EH (cell line): ENCODE measurements at regions not wholly inside any gene's neighbourhood (a gene's known extent, or its start where the extent isn't known, plus 50 kb on each side); places are given as distances from the start of the nearest gene placed in this dataset.

Experiments
- DNase-seq: peaks from one replicate; pipeline ENCODE4 v3.0.0-alpha.2; 2015; ENCODE audit warnings: low read depth

- no peak for DNase-seq
Observed at GRCh38 chr17:65477600-65477999, 83.8 kb downstream of the AXIN2 start.

DNA sequence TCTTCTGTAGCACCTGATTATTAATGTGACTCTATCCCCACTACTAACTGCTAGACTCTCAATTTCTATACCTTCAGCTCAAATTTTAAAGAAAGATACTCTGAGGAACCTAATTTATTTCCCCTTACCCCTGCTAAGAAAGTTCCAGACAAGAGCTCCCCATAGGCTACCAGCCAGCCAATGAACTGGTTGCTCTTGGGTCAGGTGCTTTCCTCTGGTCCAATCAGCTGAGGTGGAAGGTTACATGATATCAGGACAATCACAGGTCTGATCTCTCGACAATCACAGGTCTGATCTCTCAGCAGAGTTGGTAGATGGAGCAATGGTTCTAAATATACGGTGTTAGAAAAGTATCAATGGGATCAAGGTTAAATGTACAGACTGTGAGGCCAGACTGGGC is 86.8 kb downstream of the AXIN2 start:
- no peak for DNase-seq

GRCh38 chr17:65473985-65474384 is 87.5 kb downstream of the AXIN2 start:
- no peak for DNase-seq

GRCh38 chr17:65473363-65473762 is 88.1 kb downstream of the AXIN2 start:
- no peak for DNase-seq

GRCh38 chr17:65472666-65473309 is 88.7 kb downstream of the AXIN2 start:
- peak; percentile 57 for DNase-seq

DNA sequence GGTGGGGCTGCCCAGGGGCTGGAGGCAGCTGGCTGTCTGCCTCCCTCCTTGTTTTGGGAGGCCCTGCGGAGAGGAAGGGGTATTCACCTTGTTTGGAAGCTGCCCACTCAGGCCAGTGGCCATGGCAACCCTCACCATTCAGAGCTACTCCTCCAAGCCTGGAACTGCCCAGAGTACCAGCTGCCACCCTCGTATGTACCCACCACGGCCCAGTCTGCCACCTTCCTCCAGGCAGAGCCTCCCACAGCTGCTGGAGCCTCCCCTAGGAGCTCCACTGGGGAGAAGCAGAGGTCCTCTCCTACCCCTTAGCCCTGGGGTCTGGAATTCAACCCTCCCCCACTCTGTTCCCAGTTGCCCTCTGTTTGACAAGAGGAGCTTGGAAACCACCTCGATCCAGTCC is 90.7 kb downstream of the AXIN2 start:
- DNase-seq, result no peak

DNA sequence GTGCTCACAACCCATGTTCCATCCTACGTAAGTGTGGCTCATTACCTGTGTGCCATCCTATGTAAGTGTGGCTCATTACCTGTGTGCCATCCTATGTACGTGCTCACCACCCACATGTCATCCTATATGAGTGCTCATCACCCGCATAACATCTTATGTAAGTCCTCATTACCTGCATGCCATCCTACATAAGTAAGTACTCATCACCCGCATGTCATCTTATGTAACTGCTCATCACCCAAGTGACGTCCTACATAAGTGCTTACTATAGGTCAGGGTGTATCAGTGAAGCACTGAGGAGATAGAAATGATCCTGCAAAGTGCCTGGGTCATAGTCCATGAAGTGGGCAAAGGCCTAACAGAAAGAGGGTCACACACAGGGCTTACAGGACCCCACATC is 93.1 kb downstream of the AXIN2 start:
- no peak for DNase-seq

- no peak for DNase-seq
Observed at GRCh38 chr17:65467156-65467555, 94.3 kb downstream of the AXIN2 start.

DNA sequence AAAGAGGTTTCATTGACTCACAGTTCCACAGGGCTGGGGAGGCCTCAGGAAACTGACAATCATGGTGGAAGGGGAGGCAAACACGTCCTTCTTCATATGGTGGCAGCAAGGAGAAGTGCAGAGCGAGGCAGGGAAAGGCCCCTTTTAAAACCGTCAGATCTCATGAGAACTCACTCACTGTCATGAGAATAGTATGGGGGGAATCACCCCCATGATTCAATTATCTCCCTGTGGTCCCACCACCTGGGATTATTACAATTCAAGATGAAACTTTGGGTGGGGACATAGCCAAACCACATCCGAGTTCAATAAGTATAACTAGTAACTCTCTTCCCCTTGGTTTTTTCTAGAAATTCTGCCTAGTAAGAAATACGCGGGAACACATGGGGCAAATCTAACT is 94.9 kb downstream of the AXIN2 start:
- no peak for DNase-seq

GRCh38 chr17:65463242-65463641 is 98.2 kb downstream of the AXIN2 start:
- peak; percentile 29 for DNase-seq

- no peak for DNase-seq
Observed at GRCh38 chr17:65459677-65460347, 101.6 kb downstream of the AXIN2 start.

DNA sequence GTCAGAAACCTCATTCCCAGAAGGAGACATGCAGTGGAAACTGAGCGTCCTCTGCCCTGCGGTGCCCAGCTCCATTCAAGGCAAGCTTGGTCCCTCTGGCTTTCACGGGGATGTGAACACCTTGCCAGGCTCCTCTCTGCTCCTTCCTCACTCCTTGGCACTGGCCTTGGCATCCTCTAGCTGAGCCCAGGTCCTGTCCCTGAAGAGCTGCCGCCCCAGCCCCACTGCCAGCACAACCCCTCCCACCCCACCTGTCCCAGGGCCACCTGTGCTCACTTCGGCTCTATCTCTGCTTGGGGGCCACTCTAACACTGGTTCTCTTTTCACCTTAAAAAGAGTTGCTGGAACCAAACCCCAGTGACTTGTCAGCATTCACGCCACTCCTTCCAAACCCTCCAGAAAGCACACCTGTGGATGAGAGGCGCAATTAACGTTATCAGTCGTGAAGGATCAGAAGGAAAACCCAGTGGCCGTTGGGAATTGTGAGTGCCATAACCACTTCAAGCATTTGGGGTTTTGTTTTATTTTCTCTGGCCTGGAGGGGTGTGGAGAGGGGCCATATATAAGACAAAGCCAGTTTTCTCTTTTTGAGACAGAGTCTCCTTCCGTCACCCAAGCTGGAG is 103.7 kb downstream of the AXIN2 start:
- DNase-seq, result no peak

DNA sequence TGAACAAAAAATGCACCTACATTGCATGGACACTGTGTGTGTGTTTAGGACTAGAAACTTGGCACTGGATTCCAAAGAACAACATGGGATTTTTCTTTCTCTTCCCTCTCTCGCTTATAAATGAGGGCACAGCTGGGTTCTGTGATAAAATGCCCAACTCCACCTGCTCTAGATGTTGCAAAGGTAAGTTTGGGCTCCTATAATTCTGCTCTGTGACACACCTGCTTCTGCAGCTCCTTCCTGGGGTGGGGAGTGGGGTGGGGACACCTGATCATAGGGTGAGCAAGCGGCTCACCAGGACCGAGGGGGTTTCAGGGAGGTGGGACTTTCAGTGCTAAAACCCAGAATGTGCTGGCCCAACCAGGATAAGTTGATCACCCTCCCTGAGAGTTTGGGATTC is 104.3 kb downstream of the AXIN2 start:
- DNase-seq, result no peak

DNA sequence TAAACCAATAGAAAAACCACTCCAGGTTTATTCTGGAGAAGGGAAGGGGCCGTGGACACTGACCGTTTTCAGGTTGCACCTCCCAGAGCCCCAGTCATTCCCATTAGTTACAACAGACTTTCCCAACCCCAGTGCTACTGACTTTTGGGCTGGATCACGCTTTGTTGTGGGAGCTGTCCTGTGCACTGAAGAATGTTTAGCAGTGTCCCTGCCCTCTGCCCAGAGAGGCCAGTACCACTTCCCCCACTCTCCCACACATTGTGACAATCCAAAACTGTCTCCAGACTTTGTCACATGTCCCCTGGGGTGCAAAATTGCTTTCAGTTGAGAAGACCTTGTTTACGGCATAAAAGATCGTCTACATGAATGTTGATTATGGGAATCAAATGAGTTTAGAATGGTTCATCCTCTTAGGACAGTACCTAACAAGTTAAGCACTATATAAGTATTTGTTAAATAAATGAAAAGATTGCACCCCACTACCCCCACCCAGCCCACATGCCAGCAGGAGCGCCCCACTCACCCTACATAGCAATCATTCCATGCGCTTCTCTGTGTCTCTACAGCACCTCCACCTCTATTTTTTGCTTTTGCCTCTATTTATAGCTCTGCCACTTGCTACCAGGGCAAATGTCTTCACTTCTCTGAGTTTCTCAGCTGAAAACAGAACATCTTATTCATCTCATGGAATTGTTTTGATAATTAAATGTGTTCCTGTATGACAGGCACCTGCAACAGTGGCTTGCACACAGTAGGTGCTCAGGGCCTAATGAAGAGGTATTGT is 104.9 kb downstream of the AXIN2 start:
- DNase-seq, result no peak

DNA sequence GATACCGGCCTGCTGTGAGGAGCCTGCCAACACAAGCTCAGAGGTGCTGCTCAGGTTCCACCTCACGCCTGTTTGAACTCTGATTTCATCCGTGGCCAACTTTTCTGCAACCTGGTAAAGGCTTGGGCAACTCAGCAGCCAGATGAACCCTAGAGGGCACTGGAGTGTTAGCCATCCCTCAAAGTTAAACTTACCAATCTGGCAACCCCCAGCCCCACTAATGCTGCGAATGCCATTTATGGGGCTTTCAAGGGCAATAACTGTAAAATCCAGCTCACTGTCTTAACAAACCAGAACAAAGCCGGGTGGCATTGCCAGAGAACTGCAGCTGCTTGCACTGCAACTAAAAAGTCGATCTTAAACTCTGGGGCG is 105.5 kb downstream of the AXIN2 start:
- peak; percentile 11 for DNase-seq

DNA sequence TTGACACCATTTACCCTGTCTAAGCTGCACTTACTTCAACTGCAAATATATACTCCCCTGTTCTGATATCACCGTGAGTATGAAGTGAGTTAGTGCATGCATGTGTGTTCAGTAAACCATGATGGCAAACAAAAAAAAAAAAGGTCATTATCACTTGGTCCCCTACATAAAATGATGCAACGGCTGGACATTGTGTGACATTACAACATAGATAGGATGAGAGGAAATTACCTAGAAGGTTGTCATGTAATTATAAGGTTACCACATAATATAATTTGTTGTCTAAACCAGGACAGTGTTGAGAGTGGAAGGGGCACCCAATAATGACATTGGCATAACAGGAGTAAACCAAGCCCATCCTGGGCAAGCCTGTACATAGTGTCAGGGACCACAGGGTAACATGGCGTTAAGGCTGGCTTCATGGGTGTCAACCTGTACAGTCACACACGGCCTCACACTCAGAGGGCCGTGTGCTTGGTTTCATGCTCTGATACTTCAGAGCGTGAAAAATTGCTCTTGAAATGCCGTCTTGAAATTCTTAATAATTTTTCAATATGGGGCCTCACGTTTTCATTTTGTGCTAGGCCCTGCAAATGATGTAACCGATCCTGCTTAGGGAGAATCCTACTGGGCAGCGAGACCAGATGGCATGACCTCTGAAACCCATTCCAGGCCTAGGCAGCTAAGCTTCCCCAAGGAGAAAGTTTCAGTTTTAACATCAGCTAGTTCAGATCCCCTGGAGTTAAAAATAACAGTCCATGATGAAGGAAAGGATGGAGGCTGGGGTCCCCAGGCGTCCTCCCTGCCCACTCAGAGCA is 106.1 kb downstream of the AXIN2 start:
- DNase-seq, result no peak

- no peak for DNase-seq
Observed at GRCh38 chr17:65453204-65453931, 108.1 kb downstream of the AXIN2 start.

GRCh38 chr17:65449495-65449894 is 112.0 kb downstream of the AXIN2 start:
- DNase-seq, result no peak

GRCh38 chr17:65447823-65448222 is 113.6 kb downstream of the AXIN2 start:
- DNase-seq, result no peak

DNA sequence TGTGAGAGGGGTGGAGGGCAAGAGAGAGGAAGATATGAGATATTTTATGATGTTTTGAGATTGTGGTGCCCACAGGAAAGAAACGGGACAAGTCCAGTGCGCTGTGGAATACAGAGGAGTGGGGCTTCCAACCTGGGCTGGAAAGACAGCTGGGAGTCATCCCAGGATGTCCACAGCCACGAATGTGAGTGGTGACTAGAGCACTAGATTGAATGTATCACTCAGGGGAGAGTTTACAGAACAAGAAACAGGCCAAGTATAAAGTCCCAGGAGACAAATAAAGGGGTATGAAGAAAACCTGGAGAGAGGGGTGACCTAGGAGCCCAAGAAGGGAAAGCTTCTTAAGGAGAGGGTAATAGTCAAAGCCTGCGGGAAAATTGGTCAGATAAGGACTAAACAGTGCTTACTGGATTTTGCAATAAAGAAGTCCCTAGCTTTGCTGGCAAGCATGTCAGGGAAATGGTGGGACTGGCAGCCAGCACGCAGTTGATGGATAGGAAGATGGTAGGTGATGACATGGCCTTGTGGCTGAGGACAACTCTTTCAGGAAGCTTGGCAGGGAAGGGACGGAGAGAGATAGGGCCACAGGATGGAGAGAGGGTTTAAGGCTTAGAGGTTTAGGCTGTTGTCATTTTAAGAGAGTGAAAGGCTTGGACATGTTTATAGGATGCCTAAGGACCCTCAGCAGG is 114.5 kb downstream of the AXIN2 start:
- no peak for DNase-seq

DNA sequence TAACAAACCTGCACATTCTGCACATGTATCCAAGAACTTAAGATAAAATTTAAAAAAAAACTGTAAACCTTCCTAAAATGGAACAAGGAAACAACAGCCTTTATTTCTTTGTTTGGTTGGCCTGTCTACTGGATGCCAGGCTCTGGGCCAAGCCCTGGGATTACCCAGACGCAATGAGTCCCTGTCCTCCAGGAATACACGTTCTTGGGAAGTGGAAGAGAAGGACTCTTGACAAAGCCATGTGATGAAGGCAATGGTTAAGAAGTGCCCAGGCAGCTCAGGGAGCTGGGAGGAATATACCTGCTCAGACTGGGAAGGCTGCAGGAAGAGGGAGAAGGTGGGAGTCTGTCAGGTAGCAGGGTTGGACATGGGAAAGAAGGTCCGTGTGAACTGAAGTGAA is 115.4 kb downstream of the AXIN2 start:
- no peak for DNase-seq
